Thyroid gland (tissue), 4 donors: ENCODE measurements at regions not wholly inside any gene's neighbourhood (a gene's known extent, or its start where the extent isn't known, plus 50 kb on each side); places are given as distances from the start of the nearest gene placed in this dataset.

Experiments
- CTCF ChIP-seq, 6 experiments: fragments of 200-600 bp in 3 of 6; fragments of 450-650 bp in 3 of 6; sonication (generic) in 3 of 6; IDR thresholded peaks; one replicate each; pipeline ENCODE4 v1.5.1; 2016 to 2019; ENCODE audit warnings: antibody characterized with exemption in 6 of 6, mild to moderate bottlenecking in 2 of 6, inconsistent platforms in 1 of 6, moderate library complexity in 1 of 6
- POLR2A ChIP-seq, 2 donors: fragments of 450-650 bp; IDR thresholded peaks; one replicate each; pipeline ENCODE4 v1.6.1; 2017; ENCODE audit warnings: antibody characterized with exemption in 2 of 2, mild to moderate bottlenecking in 2 of 2, moderate library complexity in 1 of 2

- TF ChIP-seq CTCF (IDR thresholded peaks at IDR 0.05) (no peak), POLR2A (IDR thresholded peaks at IDR 0.05) (no peak)
Observed at GRCh38 chr6:14470671-14471070, 353.1 kb downstream of the CD83 start.
